ENCODE measurements at regions not wholly inside any gene's neighbourhood (a gene's known extent, or its start where the extent isn't known, plus 50 kb on each side); places are given as distances from the start of the nearest gene placed in this dataset.

DNA sequence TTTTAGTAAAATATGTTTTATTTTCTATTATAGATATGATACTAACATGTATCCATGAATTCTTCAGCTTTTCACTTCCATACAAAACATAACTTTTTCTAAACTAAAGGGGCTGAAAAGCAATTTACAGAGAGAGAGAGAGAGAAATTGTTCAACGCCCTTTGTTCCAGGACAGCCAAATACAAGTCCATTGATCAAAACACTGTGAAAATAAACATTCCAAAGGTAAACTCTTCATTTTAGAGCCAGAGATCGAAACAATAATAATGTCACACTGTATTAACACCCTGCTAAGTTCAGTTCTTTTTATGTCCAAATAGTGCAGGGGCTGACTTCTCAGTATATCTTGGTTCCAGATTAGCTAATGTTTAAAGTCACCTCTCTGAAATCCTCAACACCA, 516.2 kb upstream of the ATXN8OS start:
- no peak overlapping the region for H3K4me3 Mint-ChIP-seq
- H3K36me3 ChIP-seq: no peaks in the 10 kb centered on the region
- no peak overlapping the region for H3K4me3 ChIP-seq
- no peaks in the 10 kb centered on the region for H3K9me3 Mint-ChIP-seq
- H3K9me3 ChIP-seq (ENCODE audit: low read depth): no peaks in the 10 kb centered on the region
- H3K36me3 Mint-ChIP-seq: no peaks in the 10 kb centered on the region
- TF ChIP-seq EZH2 (IDR thresholded peaks at IDR 0.05) (no peak), EZH2phosphoT487 (IDR thresholded peaks at IDR 0.05) (no peak)
- TF ChIP-seq, protein P1, sequence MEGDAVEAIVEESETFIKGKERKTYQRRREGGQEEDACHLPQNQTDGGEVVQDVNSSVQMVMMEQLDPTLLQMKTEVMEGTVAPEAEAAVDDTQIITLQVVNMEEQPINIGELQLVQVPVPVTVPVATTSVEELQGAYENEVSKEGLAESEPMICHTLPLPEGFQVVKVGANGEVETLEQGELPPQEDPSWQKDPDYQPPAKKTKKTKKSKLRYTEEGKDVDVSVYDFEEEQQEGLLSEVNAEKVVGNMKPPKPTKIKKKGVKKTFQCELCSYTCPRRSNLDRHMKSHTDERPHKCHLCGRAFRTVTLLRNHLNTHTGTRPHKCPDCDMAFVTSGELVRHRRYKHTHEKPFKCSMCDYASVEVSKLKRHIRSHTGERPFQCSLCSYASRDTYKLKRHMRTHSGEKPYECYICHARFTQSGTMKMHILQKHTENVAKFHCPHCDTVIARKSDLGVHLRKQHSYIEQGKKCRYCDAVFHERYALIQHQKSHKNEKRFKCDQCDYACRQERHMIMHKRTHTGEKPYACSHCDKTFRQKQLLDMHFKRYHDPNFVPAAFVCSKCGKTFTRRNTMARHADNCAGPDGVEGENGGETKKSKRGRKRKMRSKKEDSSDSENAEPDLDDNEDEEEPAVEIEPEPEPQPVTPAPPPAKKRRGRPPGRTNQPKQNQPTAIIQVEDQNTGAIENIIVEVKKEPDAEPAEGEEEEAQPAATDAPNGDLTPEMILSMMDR (IDR thresholded peaks at IDR 0.05): no peak
- no peaks in the 10 kb centered on the region for H3K4me1 ChIP-seq
- H3K27me3 Mint-ChIP-seq (ENCODE audit: insufficient read depth, low read depth): peaks cover 4% of the 10 kb centered on the region
- no peaks in the 10 kb centered on the region for H4K20me1 ChIP-seq (ENCODE audit: low read depth)
- no peak overlapping the region for H3K4me2 ChIP-seq
- H3K79me2 ChIP-seq (ENCODE audit: low read depth): no peaks in the 10 kb centered on the region
- no peaks in the 10 kb centered on the region for H3F3A ChIP-seq (ENCODE audit: low read depth)
- H3K9ac ChIP-seq: no peak overlapping the region
- no peak overlapping the region for H3K27ac Mint-ChIP-seq
- H3K27ac ChIP-seq: no peak overlapping the region
- H2AFZ ChIP-seq (replicated peaks): no peak overlapping the region
- H3K27me3 ChIP-seq: no peaks in the 10 kb centered on the region
- peaks cover 4% of the 10 kb centered on the region for H3K4me1 Mint-ChIP-seq
- DNase-seq (ENCODE audit: low spot score): no peak

DNA sequence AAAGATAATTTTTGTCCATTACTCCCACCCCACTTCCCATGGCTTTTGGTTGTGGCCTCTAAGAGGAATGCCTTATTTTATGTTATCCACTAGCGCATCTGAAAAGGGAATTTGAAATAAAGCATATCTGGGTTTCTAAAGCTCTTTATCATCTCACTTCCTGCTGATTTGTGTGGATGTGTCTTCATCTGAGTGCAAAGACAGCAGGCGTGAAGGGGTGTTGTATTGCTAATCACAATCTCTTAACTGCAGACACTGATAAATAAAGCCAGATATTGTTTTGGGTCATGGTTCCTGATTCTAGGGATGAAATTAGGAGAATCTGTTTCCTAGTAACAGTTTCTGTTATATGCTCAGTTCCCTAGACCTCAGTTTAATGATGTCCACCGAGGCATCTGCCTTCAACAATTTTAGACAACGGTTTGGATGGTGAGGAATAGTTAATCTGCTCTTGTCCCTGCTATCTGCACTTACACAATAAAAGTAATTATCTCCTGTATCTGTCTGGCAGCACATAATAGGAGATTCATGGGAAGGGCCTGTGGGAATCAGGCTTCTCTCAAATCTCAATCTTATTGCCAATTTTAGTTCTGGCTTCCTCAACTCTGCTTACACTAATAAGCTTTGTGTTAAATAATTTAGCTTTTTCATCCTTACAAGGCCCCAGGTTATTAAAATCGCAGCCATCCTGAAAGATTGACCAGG, 517.9 kb upstream of the ATXN8OS start:
- Histone ChIP-seq H3K9ac (no peak overlapping the region), H3K4me3 (no peak overlapping the region), H3K4me2 (no peak overlapping the region), H4K20me1 (ENCODE audit: low read depth) (no peaks in the 10 kb centered on the region), H3K27ac (no peak overlapping the region), H3K36me3 (no peaks in the 10 kb centered on the region), H2AFZ (replicated peaks) (no peak overlapping the region), H3F3A (ENCODE audit: low read depth) (no peaks in the 10 kb centered on the region), H3K9me3 (ENCODE audit: low read depth) (no peaks in the 10 kb centered on the region), H3K79me2 (ENCODE audit: low read depth) (no peaks in the 10 kb centered on the region), H3K27me3 (no peaks in the 10 kb centered on the region), H3K4me1 (no peaks in the 10 kb centered on the region)
- no peak for TF ChIP-seq EZH2 (IDR thresholded peaks at IDR 0.05)
- TF ChIP-seq, protein P1 (IDR thresholded peaks at IDR 0.05): no peak
- H3K4me3 Mint-ChIP-seq: no peak overlapping the region
- no peak for DNase-seq (ENCODE audit: low spot score)
- no peaks in the 10 kb centered on the region for H3K27me3 Mint-ChIP-seq (ENCODE audit: insufficient read depth, low read depth)
- H3K9me3 Mint-ChIP-seq: no peaks in the 10 kb centered on the region
- no peaks in the 10 kb centered on the region for H3K36me3 Mint-ChIP-seq
- peaks cover 4% of the 10 kb centered on the region for H3K4me1 Mint-ChIP-seq
- H3K27ac Mint-ChIP-seq: no peak overlapping the region

DNA sequence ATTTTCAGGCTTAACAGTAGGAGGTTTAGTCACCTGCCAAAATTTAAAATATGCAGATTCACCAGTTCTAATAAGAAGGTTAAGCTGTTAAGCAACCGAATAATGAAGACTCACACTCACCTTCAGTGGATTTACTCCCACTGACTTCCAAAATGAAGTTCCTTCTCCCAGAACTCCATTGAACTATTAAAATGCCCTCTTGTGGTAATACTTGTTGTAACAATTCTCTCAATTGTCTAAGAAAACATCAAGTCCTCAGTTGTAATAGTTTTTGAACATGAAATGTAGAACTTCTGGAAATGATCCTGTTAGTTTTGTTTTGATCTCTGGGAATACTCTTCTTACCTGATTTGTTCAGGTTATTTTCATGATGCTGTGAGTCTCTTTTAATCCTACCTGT, 522.0 kb upstream of the ATXN8OS start:
- Mint-ChIP-seq H3K4me1 (peaks cover 4% of the 10 kb centered on the region), H3K9me3 (no peaks in the 10 kb centered on the region), H3K36me3 (no peaks in the 10 kb centered on the region), H3K27ac (no peak overlapping the region), H3K4me3 (no peak overlapping the region), H3K27me3 (ENCODE audit: insufficient read depth, low read depth) (no peaks in the 10 kb centered on the region)
- Histone ChIP-seq H3K4me2 (no peak overlapping the region), H3K36me3 (no peaks in the 10 kb centered on the region), H3F3A (ENCODE audit: low read depth) (no peaks in the 10 kb centered on the region), H3K9ac (no peak overlapping the region), H3K4me3 (no peak overlapping the region), H4K20me1 (ENCODE audit: low read depth) (no peaks in the 10 kb centered on the region), H2AFZ (replicated peaks) (peak overlapping the region; percentile 37), H3K9me3 (ENCODE audit: low read depth) (no peaks in the 10 kb centered on the region), H3K27ac (no peak overlapping the region), H3K4me1 (no peaks in the 10 kb centered on the region), H3K79me2 (ENCODE audit: low read depth) (no peaks in the 10 kb centered on the region), H3K27me3 (no peaks in the 10 kb centered on the region)
- TF ChIP-seq, protein P1 (IDR thresholded peaks at IDR 0.05): peak; percentile 40
- TF ChIP-seq EZH2phosphoT487 (IDR thresholded peaks at IDR 0.05): no peak
- DNase-seq (ENCODE audit: low spot score): no peak

All from neural progenitor cell (in vitro differentiated cells).